HG03575 (cell line): ENCODE measurements at regions not wholly inside any gene's neighbourhood (a gene's known extent, or its start where the extent isn't known, plus 50 kb on each side); places are given as distances from the start of the nearest gene placed in this dataset.

Source experiments
- ATAC-seq: cut with Tn5 transposase; IDR thresholded peaks from one replicate; pipeline ENCODE4 v1.9.1; 2021; ENCODE audit not compliant: unreplicated experiment, insufficient number of reproducible peaks, low FRiP score; ENCODE audit errors: extremely low read depth

DNA sequence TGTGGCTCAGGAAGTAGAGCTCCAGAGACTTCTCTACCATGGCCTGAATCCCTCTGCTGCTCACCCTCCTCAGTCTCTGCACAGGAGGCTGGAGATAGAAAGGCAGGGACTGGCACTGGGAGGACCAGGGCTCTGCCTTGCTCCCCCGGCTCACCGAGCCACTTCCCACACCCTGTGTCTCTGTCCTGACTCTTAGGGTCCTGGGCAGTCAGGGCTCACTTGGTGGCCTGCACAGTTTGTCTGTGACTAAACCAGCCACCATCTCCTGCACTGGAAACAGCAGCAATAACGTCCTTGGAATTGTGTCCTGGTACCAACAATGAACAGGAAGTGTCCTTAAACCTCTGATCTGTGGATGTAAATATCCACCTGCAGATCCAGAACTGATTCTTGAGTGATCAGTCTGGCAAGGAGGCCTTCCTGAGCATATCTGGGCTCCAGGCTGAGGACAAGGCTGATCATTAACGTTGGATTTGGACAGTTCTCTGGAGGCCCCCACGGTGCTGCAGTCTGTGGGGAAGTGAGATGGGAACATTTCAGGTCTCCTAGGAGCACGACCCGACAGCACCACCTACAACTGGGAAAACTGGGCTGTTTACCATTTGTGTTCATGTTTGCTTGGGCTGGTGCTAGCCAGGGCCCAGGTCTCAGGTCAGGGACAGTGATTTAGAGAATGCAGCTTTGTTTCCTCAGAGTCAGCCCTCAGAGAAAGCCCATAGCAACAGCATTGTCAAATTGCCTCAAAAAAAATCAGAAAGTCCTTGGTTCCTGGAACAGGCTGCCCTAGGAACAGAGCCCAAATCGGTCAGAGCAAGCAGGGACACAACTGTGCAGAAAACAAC, 82.5 kb downstream of the ZNF280B start:
- ATAC-seq, result no peak

DNA sequence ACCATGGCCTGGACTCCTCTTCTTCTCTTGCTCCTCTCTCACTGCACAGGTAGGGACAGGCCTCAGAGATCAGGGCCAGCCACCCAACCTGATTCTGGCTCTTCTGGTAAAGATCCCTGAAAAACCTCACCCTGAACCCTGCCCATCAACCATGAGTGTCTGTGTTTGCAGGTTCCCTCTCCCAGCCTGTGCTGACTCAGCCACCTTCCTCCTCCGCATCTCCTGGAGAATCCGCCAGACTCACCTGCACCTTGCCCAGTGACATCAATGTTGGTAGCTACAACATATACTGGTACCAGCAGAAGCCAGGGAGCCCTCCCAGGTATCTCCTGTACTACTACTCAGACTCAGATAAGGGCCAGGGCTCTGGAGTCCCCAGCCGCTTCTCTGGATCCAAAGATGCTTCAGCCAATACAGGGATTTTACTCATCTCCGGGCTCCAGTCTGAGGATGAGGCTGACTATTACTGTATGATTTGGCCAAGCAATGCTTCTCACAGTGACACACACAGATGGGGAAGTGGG, 80.9 kb downstream of the ZNF280B start:
- no peak for ATAC-seq

GRCh38 chr22:22428222-22429098, 80.1 kb downstream of the ZNF280B start:
- ATAC-seq, result no peak

DNA sequence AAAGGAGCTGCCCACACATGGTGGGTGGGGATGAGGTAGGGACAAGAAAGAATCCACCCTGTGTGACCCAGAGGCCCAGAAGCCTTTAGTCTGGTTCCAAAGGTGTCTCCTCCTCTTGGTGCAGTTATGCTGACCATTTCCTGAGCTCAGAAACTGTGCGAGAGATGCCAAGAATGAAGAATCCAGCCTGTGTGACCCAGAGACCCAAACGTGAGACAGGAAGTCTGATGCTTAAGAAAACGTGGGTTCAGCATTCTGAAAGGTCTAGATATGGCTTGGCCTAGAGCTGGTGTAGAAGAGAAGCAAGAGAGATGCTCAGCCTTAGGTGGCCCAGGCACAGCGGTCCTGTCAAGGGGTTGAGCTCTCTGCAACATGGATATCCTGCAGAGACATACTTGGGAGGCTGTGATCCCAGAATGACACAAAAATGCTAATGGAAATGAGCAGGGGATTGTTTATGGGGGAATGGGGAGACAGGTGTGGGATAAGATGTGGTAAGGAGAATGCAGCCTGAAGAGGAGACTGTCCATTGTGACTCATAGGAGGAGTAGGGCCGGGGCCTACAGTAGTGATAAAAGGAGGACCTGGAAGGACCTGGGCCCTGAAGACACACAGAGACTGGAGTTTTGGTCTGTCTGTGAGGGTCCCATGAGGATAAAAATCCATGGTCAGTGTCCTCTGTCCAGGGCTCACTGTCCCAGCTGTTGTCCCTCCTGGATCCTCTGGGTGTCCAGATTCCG, 79.0 kb downstream of the ZNF280B start:
- ATAC-seq, result no peak

- no peak for ATAC-seq
Measured at GRCh38 chr22:22430111-22430820, 78.3 kb downstream of the ZNF280B start.

DNA sequence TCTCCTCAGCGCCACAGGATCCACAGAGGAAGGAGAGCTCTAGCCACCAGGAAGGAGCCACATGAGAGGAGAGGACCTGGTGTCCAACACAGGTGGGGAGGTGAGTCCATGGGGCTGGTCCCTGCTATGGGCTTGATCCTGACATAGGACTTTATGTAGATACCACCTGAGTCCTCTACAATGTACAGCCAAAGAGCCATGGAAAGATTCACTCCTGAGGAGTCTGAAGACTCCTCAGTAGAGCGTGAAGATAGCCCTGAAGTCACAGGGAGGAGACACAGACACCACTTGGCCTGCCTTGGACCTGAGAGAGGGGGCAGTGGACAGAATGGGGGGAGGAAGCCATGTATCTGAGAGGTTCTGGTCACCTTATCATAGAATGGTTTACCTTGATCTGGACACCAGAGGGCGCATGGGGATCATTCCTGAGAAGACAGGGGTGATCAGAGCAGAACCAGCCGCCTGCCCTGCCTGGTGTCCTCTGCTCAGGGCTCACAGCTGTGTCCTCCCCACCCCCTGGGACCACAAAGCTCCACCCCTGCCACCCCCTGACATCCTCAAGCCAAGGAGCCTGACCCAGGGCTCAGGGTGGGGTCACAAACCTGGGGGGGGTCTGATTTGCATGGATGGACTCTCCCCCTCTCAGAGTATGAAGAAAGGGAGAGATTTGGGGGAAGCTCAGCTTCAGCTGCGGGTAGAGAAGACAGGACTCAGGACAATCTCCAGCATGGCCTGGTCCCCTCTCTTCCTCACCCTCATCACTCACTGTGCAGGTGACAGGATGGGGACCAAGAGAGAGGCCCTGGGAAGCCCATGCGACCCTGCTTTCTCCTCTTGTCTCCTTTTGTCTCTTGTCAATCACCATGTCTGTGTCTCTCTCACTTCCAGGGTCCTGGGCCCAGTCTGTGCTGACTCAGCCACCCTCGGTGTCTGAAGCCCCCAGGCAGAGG, 77.0 kb downstream of the ZNF280B start:
- ATAC-seq, result no peak

- no peak for ATAC-seq
Measured at GRCh38 chr22:22432479-22432878, 76.1 kb downstream of the ZNF280B start.

DNA sequence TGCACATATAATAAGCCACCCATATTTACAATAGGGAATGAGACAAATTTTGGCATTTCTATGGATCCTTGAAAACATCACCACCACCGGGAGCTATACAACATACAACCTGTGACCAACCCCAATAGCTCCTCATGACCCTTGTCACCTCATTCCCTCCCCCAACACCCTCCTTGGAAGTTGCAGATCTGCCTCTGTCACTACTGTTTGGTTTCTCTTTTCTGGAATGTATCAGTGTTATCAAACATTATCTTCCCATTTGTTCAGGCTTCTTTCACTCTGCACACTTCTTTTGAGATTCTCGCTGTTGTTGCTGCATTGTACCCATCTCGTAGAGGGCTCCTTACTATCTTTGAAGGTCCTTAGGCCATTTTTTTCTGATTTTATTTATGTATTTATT, 75.6 kb downstream of the ZNF280B start:
- ATAC-seq, result no peak

DNA sequence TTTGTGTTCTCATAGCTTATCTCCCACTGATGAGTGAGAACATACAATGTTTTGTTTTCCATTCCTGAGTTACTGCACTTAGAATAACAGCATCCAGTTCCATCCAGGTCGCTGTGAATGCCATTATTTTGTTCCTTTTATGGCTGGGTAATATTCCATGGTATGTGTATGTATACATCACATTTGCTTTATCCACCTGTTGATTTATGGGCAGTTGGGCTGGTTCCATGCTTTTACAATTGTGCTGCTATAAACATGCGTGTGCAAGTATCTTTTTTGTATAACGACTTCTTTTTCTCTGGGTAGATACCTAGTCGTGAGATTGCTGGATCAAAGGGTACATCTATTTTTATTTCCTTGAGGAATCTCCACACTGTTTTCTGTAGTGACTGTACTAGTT, 74.8 kb downstream of the ZNF280B start:
- no peak for ATAC-seq
